HL-60 (cell line): ENCODE measurements at regions not wholly inside any gene's neighbourhood (a gene's known extent, or its start where the extent isn't known, plus 50 kb on each side); places are given as distances from the start of the nearest gene placed in this dataset.

Source experiments
- CTCF ChIP-seq: IDR thresholded peaks from one replicate; pipeline ENCODE4 v1.5.1; 2011; ENCODE audit warnings: low read length, control low read depth, inconsistent platforms; ENCODE audit not compliant: insufficient read depth
- SPI1 ChIP-seq: IDR thresholded peaks from 2 replicates; pipeline ENCODE4 v1.6.1; 2012; ENCODE audit warnings: low read depth, mild to moderate bottlenecking, borderline replicate concordance
- TF ChIP-seq, protein P1 (sequence below): IDR thresholded peaks from 2 replicates; pipeline ENCODE4 v1.6.1; 2012; ENCODE audit warnings: low read depth; ENCODE audit not compliant: insufficient replicate concordance

- no peak for TF ChIP-seq SPI1
- TF ChIP-seq CTCF = no peak
- TF ChIP-seq, protein P1, sequence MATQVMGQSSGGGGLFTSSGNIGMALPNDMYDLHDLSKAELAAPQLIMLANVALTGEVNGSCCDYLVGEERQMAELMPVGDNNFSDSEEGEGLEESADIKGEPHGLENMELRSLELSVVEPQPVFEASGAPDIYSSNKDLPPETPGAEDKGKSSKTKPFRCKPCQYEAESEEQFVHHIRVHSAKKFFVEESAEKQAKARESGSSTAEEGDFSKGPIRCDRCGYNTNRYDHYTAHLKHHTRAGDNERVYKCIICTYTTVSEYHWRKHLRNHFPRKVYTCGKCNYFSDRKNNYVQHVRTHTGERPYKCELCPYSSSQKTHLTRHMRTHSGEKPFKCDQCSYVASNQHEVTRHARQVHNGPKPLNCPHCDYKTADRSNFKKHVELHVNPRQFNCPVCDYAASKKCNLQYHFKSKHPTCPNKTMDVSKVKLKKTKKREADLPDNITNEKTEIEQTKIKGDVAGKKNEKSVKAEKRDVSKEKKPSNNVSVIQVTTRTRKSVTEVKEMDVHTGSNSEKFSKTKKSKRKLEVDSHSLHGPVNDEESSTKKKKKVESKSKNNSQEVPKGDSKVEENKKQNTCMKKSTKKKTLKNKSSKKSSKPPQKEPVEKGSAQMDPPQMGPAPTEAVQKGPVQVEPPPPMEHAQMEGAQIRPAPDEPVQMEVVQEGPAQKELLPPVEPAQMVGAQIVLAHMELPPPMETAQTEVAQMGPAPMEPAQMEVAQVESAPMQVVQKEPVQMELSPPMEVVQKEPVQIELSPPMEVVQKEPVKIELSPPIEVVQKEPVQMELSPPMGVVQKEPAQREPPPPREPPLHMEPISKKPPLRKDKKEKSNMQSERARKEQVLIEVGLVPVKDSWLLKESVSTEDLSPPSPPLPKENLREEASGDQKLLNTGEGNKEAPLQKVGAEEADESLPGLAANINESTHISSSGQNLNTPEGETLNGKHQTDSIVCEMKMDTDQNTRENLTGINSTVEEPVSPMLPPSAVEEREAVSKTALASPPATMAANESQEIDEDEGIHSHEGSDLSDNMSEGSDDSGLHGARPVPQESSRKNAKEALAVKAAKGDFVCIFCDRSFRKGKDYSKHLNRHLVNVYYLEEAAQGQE = no peak
Observed at GRCh38 chr11:105361651-105362050, 222.1 kb upstream of the CARD18 start.
